ENCODE measurements at regions not wholly inside any gene's neighbourhood (a gene's known extent, or its start where the extent isn't known, plus 50 kb on each side); places are given as distances from the start of the nearest gene placed in this dataset.
"Not testable (repeated sequence)": the region's sequence is repeated elsewhere in the genome, so short reads cannot be mapped to it uniquely, and the experiment has no call there.

DNA sequence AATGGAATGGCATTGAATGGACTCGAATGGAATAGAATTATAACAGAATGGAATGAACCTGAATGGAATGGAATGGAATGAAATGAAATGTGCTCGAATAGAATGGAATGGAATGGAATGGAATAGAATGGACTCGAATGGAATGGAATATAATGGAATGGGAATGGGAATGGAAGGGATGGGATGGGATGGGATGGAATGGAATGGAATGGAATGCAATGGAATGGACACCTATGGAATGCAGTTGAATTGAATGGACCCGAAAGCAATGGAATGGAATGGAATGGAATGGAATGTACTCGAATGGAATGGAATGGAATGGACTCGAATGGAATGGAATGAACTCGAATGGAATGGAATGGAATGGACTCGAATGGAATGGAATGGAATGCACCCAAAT lies 98.1 kb upstream of the FBXO28 start:
- TF ChIP-seq, protein P1, sequence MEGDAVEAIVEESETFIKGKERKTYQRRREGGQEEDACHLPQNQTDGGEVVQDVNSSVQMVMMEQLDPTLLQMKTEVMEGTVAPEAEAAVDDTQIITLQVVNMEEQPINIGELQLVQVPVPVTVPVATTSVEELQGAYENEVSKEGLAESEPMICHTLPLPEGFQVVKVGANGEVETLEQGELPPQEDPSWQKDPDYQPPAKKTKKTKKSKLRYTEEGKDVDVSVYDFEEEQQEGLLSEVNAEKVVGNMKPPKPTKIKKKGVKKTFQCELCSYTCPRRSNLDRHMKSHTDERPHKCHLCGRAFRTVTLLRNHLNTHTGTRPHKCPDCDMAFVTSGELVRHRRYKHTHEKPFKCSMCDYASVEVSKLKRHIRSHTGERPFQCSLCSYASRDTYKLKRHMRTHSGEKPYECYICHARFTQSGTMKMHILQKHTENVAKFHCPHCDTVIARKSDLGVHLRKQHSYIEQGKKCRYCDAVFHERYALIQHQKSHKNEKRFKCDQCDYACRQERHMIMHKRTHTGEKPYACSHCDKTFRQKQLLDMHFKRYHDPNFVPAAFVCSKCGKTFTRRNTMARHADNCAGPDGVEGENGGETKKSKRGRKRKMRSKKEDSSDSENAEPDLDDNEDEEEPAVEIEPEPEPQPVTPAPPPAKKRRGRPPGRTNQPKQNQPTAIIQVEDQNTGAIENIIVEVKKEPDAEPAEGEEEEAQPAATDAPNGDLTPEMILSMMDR (IDR thresholded peaks at IDR 0.05; ENCODE audit: low read depth, low read length, poor library complexity, severe bottlenecking), result not testable (repeated sequence)
- TF ChIP-seq EZH2phosphoT487 (IDR thresholded peaks at IDR 0.05; ENCODE audit: borderline replicate concordance, low read length), result not testable (repeated sequence)
